GM12892 (cell line): ENCODE measurements at regions not wholly inside any gene's neighbourhood (a gene's known extent, or its start where the extent isn't known, plus 50 kb on each side); places are given as distances from the start of the nearest gene placed in this dataset.

ENCODE experiments used
- POLR2A ChIP-seq: IDR thresholded peaks from 2 replicates; pipeline ENCODE4 v1.6.1; 2011; ENCODE audit warnings: low read depth, low read length, control low read depth
- POLR2AphosphoS5 ChIP-seq: IDR thresholded peaks from 2 replicates; pipeline ENCODE4 v1.6.1; 2011; ENCODE audit warnings: low read depth, low read length, control low read depth
- TAF1 ChIP-seq: IDR thresholded peaks from 2 replicates; pipeline ENCODE4 v1.6.1; 2011; ENCODE audit warnings: low read depth, mild to moderate bottlenecking, control low read depth, low read length, borderline replicate concordance

DNA sequence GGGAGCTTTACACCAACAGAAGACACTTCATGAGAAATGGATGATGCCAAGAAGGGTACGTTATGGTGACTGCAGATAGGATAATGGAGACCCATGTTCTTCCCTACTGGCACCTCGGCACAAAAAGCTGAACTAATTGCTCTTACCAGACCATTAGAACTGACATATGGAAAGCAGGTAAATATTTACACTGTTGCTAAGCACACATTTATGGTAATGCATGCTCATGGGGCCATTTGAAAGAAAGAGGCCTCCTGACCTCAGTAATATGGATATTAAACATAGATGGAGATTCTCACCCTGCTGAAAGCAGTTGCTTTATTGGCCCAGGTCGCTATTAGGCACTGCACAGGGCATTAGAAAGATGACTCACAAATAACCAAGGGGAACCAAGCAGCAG, 1759.6 kb downstream of the C4orf33 start:
- no peak for TF ChIP-seq POLR2AphosphoS5
- no peak for TF ChIP-seq TAF1
- no peak for TF ChIP-seq POLR2A
